AG08396 (cell line): ENCODE measurements at regions not wholly inside any gene's neighbourhood (a gene's known extent, or its start where the extent isn't known, plus 50 kb on each side); places are given as distances from the start of the nearest gene placed in this dataset.
"Not testable (repeated sequence)": the region's sequence is repeated elsewhere in the genome, so short reads cannot be mapped to it uniquely, and the experiment has no call there.

Experiments
- DNase-seq: peaks from one replicate; pipeline ENCODE4 v3.0.0; 2012; ENCODE audit warnings: low spot score, mixed read lengths

DNA sequence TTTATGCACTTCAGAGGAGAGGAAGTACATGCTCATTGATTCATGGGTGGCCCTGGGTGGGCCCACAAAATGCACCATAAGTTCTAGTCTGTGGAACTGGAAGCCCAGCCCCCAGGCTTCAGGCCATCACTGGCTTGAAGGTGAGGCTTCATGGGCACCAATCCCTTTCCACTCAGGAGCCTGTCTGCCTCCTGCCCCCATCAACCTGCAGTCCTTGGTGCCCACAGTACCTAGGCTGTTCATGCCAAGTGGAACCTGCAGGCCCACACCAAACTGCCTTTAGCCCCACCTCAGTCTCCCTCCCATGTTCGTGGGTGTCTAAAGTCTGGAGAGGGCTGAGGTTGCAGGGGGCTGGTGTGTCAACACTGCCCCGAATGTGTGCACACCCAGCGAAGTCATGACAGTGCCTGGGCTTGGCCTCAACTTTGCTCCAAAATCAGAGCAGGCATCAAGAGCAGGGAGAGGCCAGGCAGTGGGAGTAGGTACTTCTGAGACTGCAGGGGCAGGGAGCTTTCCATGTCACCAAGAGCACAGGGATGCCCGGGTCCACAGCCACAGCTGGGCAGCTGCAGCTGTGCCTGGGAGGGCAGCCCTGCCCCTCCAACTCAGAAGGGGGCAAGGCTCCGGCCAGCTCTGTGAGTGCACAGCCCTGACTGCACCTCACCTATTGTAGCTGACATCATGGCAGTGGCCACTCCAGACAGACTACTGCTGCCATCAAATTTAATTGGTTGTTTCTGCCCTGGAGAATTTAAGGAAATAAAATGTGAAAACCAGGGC, 1250.4 kb upstream of the IGFBP7 start:
- DNase-seq: no peak

GRCh38 chr4:58359590-58359989, 1249.4 kb upstream of the IGFBP7 start:
- DNase-seq: no peak

- DNase-seq: no peak
Measured at GRCh38 chr4:58357947-58358346, 1247.8 kb upstream of the IGFBP7 start.

GRCh38 chr4:58325070-58325469, 1214.9 kb upstream of the IGFBP7 start:
- DNase-seq: no peak

DNA sequence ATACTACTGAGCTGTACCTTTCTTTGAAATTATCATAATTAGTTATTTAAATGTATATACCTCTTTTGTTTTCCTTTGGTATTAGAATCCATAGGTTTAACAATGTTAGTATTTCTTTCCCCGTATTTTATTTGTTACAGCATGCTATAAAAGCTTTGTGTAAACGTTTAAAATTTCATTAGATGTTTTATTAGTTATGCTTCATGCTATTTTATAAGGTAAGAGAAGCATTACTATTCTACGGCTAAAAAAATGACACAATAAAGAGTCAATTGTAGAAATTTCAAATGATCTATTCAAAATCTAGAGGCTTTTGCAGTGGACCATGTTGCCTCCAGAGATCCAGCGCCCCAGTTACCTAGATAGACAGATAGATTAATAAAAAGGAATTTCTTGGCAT, 1203.3 kb upstream of the IGFBP7 start:
- no peak for DNase-seq

DNA sequence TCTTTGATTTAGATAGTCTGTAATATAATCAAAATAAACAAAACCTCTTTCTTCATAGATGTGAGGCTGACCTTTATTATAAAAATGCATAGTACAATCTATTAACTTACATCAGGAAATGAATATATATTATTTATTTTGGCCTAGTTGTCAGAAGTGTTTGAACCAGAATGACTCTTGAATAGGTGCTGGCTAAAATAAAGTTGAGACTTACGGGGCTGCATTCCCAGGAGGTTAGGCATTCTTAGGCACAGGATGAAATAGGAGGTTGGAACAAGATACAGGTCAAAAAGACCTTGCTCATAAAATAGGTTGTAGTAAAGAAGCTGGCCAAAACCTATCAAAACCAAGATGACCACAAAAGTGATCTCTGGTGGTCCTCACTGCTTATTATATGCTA, 1193.3 kb upstream of the IGFBP7 start:
- no peak for DNase-seq

DNA sequence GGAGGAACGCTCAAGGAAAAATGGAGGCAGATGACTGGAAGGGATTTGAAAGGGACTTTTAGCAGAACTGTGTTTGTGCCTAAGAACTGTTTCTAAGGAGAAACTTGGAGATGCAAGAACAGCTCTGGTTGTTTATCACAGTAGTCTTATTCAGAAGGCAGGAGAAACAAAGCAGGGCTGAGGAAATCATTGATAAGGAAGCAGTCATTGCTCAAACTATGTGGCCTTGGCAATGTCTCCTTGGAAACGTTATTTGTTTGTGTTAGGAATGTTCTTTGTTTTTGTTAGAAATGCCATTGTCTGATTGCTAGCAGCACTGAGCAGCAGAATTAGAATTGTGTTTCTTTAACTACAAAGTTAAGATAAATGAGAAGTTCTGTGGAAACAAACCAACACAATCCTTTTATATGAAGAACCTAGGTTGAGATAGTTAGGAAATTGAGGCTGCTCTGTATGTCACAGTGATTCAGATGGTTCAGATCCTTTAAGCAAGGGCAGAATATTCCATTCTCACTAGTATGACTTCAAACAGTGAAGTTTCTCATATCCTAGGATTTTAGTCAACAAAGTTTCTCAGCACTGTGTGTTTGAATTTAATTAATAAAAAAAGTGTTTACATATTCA, 1191.3 kb upstream of the IGFBP7 start:
- DNase-seq: no peak

DNA sequence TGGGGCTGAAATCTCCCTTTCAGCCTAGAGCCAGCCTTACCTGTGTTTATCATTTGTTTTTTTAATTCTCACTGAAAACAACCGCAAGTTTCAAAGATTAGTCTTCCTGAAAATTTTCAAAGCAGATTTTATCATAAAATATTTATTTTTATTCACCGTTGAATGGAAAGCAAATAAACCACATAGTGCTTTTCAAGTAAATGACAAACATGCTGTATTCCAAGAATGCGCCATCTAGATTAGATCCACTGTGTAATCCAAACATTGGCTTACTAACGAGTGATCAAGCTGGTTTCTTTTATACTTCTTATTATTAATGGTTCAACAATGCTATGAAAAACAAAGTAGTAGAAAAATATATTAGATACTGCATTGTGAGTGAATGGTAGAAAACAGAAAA, 1176.2 kb upstream of the IGFBP7 start:
- no peak for DNase-seq

GRCh38 chr4:58280928-58281327, 1170.7 kb upstream of the IGFBP7 start:
- not testable (repeated sequence) for DNase-seq

DNA sequence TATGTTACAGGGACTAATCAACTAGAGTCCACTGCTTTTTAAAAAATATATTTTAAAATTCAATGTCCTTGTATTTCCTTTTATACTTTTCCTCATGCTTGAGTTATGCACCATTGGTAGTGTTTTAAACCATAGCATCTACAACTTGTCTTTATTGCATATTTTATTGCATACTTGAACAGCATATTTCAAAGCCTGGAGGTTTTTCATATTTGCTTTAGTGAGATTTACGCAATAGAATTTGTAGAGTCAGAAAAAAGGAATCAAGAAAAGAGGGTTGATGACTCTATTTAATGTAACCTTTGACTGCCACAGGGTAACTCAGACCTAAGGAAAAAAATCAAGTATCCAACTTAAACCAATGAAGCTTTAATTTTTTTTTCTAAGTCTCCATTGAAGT, 1165.7 kb upstream of the IGFBP7 start:
- no peak for DNase-seq

DNA sequence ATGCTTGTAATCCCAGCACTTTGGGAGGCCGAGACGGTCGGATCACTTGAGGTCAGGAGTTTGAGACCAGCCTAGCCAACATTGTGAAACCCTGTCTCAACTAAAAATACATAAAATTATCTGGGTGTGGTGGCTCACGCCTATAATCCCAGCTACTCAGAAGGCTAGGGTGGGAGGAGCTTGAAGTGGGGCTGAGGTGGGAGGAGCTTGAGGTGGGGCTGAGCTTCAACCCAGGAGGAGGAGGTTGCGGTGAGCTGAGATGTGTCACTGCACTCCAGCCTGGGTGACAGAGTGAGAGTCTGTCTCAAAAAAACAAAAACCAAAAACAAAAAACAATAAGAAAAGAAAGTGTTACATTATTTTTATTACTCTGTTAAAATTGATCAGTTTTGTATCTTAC, 1164.4 kb upstream of the IGFBP7 start:
- no peak for DNase-seq

- no peak for DNase-seq
Measured at GRCh38 chr4:58272311-58272710, 1162.1 kb upstream of the IGFBP7 start.

DNA sequence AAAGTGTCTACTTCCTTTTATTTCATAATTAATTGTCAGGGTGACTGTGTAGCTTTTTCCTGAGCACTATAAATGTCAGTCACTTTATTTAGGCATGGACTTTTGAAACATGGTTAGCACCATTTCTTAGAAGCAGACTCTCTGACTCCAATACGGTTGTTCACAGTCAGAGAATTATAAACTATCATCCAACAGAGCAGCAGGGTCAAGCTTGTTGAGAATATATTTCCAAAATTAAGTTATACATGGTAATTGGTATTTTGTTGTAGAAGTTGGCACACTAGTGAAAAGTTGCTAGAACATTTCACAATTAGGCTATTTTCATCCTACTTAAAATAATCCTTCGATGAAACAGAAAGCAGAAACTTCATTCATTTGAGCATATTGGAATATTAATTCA, 1155.5 kb upstream of the IGFBP7 start:
- DNase-seq: no peak

DNA sequence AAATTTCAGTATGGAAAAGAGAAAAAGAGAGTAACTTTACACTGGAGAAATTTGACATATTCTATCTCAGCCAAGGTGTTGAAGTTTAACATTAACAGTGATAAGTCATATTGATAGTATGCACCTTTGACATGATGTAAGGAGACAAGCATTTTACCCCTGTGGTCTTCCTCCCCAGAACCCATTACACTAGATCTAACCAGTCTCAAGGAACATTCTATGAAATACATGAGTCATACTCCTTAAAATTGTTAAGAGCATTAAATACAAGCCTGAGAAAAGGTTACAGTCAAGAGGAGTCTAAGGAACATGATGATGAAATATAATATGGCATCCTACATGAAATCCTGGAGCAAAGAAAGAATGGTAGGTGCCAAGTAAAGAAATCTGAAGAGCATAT, 1151.3 kb upstream of the IGFBP7 start:
- DNase-seq: no peak

DNA sequence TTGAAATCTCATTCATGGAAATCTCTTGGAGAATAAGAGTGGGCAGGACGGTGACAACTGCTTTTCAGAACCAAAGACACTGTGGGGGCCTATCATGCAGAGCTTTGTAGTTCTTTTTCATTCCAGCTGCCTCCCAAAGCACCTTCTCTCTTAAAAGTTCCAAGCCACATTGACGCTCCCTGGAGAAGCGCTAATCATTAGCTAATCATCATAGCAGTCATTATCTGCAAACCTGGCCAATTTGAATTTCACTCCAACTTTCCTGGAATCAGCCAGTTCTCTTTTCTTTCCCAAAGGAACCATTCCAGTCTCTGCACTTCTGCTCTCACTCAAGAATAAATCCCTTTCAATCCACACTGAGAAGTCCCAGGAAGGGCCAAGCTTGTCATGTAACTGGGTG, 1144.1 kb upstream of the IGFBP7 start:
- no peak for DNase-seq

GRCh38 chr4:58252656-58253055, 1142.5 kb upstream of the IGFBP7 start:
- no peak for DNase-seq

GRCh38 chr4:58247792-58248191, 1137.6 kb upstream of the IGFBP7 start:
- no peak for DNase-seq

- no peak for DNase-seq
Measured at GRCh38 chr4:58225460-58225859, 1115.3 kb upstream of the IGFBP7 start.

DNA sequence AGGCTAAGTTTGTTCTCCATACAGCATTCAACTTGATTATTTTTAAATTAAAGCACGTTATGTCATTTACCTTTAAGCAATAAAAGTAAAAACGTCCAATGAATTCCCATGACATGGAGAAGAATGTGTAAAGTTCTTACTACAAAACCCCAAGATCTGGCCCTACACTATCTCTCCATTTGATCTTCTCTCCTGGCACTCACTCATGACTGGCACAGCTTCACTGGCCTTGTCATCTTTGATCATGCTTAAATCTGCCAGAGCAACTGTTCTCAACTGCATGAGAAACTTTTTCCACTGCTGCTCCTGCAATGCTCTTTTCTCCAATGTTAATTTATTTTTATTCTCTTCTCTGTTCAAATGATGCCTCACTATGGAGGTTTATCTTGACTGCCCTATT, 1109.0 kb upstream of the IGFBP7 start:
- no peak for DNase-seq

- no peak for DNase-seq
Measured at GRCh38 chr4:58216461-58216860, 1106.3 kb upstream of the IGFBP7 start.

- DNase-seq: no peak
Measured at GRCh38 chr4:58214376-58214775, 1104.2 kb upstream of the IGFBP7 start.

DNA sequence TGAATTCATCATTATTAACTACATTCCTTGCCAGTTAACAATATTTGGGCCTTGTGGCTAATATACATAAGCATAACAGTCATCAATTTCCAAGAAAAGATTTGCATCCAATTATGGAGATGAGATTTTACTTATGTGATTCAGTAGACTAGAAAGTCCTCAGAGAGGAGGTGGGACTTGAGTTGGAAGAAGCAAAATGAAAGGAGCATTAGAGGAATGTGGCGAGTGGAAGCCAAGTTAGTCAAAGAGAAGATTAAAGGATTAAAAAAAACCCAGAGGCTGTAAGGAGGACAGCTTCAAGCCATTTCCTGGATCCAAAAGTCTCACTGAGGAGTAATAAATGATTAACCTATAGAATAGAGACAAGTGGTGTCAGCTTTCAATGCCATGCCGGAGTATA, 1099.4 kb upstream of the IGFBP7 start:
- no peak for DNase-seq

GRCh38 chr4:58209001-58209400, 1098.8 kb upstream of the IGFBP7 start:
- DNase-seq: no peak
